ENCODE measurements at regions not wholly inside any gene's neighbourhood (a gene's known extent, or its start where the extent isn't known, plus 50 kb on each side); places are given as distances from the start of the nearest gene placed in this dataset.
"Not testable (repeated sequence)": the region's sequence is repeated elsewhere in the genome, so short reads cannot be mapped to it uniquely, and the experiment has no call there.

DNA sequence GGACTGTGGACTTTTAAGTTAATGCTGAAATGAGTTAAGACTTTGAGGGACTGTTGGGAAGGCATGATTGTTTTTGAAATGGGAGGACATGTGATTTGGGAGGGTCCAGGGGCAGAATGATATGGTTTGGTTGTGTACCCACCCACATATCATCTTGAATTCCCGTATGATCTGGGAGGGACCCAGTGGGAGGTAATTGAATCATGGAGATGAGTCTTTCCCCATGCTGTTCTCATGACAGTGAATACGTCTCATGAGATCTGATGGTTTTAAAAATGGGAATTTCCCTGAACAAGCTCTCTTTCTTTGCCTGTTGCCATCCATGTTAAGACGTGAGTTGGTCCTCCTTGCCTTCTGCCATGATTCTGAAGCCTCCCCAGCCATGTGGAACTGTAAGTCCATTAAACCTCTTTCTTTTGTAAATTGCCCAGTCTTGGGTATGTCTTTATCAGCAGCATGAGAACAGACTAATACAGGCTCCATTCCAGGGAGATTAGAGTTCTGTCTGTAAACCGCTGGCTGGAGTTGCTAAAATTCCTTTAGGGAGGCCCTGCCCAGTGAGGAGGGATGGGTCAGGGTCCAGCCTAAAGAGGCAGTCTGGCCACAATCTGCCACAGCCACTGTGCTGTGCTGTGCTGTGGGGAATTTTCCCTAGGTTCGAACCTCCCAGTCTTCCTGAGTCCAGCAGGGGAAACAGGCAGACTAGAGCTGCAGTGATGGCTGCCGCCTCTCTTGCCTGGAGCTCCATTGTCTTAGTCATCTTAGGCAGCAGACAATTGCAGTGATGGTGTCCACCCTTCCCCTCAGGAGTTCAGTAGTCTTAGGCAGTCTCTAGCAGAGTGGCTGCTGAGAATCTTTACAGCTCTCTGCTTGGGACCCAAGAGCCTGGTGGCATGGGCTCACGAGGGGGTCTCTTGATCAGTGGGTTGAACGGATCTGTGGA is 94.1 kb upstream of the PMCH start:
- not testable (repeated sequence) for TF ChIP-seq GTF2F1 (IDR thresholded peaks at IDR 0.05; ENCODE audit: low read depth, low read length); RBM17 (IDR thresholded peaks at IDR 0.05; ENCODE audit: borderline replicate concordance, low read depth, low read length); POLR2A (conservative IDR thresholded peaks at IDR 0.05); CHD1 (IDR thresholded peaks at IDR 0.05; ENCODE audit: low read length); TFAM (CRISPR knock-in tag; conservative IDR thresholded peaks at IDR 0.05); ZNF274 (IDR thresholded peaks at IDR 0.05; ENCODE audit: borderline replicate concordance, low read depth, low read length); HNRNPH1 (optimal IDR thresholded peaks at IDR 0.05; ENCODE audit: low read depth, low read length); SP1 (CRISPR knock-in tag; IDR thresholded peaks at IDR 0.05)
- TF ChIP-seq, protein P1, sequence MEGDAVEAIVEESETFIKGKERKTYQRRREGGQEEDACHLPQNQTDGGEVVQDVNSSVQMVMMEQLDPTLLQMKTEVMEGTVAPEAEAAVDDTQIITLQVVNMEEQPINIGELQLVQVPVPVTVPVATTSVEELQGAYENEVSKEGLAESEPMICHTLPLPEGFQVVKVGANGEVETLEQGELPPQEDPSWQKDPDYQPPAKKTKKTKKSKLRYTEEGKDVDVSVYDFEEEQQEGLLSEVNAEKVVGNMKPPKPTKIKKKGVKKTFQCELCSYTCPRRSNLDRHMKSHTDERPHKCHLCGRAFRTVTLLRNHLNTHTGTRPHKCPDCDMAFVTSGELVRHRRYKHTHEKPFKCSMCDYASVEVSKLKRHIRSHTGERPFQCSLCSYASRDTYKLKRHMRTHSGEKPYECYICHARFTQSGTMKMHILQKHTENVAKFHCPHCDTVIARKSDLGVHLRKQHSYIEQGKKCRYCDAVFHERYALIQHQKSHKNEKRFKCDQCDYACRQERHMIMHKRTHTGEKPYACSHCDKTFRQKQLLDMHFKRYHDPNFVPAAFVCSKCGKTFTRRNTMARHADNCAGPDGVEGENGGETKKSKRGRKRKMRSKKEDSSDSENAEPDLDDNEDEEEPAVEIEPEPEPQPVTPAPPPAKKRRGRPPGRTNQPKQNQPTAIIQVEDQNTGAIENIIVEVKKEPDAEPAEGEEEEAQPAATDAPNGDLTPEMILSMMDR (IDR thresholded peaks at IDR 0.05 in 2 of 3, conservative IDR thresholded peaks at IDR 0.05 in 1 of 3; ENCODE audit: insufficient read depth in 2 of 3, low read depth in 1 of 3, low read length in 3 of 3), result not testable (repeated sequence)
